PC-3 (cell line): ENCODE measurements at regions not wholly inside any gene's neighbourhood (a gene's known extent, or its start where the extent isn't known, plus 50 kb on each side); places are given as distances from the start of the nearest gene placed in this dataset.

ENCODE experiments used
- EZH2 ChIP-seq: fragments of 300-600 bp; sonication (generic); IDR thresholded peaks from one replicate; pipeline ENCODE4 v1.6.1; 2017; ENCODE audit warnings: antibody characterized with exemption, mild to moderate bottlenecking, low read length; ENCODE audit not compliant: unreplicated experiment
- EZH2phosphoT487 ChIP-seq: fragments of 300-600 bp; sonication (generic); IDR thresholded peaks from 2 replicates; pipeline ENCODE4 v1.6.1; 2018; ENCODE audit warnings: mild to moderate bottlenecking, antibody characterized with exemption, low read length, borderline replicate concordance
- TF ChIP-seq, protein P1 (sequence below): fragments of 300-600 bp; sonication (generic); conservative IDR thresholded peaks from 2 replicates; pipeline ENCODE4 v1.5.1; 2017; ENCODE audit warnings: antibody characterized with exemption, low read depth, mild to moderate bottlenecking, low read length

- TF ChIP-seq, protein P1, sequence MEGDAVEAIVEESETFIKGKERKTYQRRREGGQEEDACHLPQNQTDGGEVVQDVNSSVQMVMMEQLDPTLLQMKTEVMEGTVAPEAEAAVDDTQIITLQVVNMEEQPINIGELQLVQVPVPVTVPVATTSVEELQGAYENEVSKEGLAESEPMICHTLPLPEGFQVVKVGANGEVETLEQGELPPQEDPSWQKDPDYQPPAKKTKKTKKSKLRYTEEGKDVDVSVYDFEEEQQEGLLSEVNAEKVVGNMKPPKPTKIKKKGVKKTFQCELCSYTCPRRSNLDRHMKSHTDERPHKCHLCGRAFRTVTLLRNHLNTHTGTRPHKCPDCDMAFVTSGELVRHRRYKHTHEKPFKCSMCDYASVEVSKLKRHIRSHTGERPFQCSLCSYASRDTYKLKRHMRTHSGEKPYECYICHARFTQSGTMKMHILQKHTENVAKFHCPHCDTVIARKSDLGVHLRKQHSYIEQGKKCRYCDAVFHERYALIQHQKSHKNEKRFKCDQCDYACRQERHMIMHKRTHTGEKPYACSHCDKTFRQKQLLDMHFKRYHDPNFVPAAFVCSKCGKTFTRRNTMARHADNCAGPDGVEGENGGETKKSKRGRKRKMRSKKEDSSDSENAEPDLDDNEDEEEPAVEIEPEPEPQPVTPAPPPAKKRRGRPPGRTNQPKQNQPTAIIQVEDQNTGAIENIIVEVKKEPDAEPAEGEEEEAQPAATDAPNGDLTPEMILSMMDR, result no peak
- no peak for TF ChIP-seq EZH2
- TF ChIP-seq EZH2phosphoT487, result no peak
These were observed 150.5 kb downstream of the VAPA start for GRCh38 chr18:10064267-10064666.
